Femur (tissue), 1 donor: ENCODE measurements at regions not wholly inside any gene's neighbourhood (a gene's known extent, or its start where the extent isn't known, plus 50 kb on each side); places are given as distances from the start of the nearest gene placed in this dataset.
"Not testable (repeated sequence)": the region's sequence is repeated elsewhere in the genome, so short reads cannot be mapped to it uniquely, and the experiment has no call there.

Source experiments
- DNase-seq: peaks from one replicate; pipeline ENCODE4 v3.0.0-alpha.2; 2017

DNA sequence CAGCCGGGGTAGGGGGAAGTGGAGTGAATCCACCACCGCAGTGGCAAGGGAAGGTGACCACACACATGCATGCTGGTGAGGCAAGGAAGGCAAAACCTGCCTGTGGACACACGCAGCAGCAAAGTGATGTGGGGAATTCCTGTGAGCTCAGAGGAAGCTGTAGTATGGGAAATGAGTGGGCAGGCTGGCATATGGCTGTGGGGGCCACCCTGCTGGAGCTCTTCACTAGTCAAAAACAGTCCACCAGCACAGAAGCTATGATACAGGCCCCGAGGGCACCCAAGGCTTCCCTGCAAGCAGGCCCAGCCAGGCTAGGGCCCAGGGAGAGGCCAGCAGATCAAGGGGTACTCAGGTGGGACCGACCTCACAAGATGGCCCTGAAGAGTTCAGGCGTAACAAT, 239.1 kb downstream of the CHM start:
- DNase-seq = no peak

DNA sequence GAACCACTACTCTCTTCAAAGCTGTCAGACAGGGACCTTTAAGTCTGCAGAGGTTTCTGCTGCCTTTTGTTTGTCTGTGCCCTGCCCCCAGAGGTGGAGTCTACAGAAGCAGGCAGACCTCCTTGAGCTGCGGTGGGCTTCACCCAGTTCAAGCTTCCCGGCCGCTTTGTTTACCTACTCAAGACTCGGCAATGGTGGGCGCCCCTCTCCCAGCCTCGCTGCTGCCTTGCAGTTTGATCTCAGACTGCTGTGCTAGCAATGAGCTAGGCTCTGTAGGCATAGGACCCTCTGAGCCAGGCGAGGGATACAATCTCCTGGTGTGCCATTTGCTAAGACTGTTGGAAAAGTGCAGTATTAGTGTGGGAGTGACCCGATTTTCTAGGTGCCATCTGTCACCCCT, 275.0 kb downstream of the CHM start:
- not testable (repeated sequence) for DNase-seq

DNA sequence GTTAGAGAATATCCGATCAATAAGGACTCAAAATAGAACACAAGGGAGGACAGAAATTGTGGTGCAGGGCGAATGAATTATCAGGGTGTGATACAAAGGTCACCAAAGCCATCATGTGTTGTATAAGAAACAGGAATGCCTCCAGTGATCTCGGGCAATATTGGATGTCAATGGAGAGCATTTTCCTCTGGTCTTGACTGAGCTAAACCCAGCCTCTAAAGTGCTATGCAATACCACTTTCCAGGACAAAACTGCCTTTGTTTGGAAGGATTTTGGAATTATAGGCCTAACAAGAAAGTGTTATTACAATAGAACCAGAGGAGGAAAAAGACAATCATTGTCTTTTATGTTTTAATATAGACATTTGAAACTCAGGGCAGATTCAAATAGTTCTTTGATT, 281.7 kb downstream of the CHM start:
- DNase-seq = no peak

DNA sequence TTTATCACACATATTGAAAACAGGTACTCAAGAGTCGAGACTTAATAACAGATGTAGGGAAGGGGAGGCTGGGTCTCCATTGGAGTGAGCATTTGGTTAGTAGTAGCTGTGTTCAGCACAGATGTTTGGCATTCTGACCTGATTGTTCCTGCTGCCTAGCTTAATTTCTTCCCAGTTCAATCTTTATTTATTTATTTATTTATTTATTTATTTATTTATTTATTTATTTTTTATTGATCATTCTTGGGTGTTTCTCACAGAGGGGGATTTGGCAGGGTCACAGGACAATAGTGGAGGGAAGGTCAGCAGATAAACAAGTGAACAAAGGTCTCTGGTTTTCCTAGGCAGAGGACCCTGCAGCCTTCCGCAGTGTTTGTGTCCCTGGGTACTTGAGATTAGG, 324.3 kb downstream of the CHM start:
- DNase-seq = not testable (repeated sequence)

DNA sequence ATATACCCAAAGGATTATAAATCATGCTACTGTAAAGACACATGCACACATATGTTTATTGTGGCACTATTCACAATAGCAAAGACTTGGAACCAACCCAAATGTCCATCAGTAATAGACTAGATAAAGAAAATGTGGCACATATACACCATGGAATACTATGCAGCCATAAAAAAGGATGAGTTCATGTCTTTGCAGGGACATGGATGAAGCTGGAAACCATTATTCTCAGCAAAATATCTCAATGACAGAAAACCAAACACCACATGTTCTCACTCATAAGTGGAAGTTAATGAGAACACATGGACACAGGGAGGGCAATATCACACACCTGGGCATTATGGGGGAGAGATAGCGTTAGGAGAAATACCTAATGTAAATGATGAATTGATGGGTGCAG, 323.8 kb upstream of the POF1B start:
- not testable (repeated sequence) for DNase-seq

DNA sequence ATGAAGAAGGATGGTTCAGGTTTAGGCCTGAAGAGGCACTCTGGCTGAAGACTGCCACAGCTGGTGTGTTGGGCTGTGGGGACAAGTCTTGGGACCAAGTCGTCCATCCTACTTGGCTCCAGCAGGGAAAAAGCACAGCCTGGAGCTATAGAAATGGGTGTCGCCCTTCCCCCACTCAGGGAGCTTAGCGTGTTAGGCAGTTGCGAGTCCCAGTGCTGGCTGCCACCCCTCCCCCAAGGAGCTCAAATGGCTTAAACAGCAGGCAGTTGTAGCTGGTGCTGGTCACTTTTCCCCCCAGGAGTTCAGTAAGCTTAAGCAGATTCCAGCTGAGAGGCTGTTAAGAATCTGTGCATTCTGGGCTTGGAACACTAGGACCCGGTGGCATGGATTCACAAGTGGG, 319.5 kb upstream of the POF1B start:
- DNase-seq = no peak

DNA sequence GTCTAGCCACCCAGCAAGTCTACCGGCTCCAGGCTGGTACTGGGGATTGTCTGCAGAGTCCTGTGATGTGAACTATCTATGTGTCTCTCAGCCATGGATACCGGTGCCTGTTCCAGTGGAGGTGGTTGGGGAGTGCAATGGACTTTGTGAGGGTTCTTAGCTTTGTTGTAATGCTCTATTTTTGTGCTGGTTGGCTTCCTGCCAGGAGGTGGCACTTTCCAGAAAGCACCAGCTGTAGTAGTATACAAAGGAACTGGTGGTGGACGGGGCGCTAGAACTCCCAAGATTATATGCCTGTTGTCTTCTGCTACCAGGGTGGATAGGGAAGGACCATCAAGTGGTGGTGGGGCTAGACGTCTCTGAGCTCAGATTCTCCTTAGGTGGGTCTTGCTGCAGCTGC, 306.4 kb upstream of the POF1B start:
- no peak for DNase-seq

DNA sequence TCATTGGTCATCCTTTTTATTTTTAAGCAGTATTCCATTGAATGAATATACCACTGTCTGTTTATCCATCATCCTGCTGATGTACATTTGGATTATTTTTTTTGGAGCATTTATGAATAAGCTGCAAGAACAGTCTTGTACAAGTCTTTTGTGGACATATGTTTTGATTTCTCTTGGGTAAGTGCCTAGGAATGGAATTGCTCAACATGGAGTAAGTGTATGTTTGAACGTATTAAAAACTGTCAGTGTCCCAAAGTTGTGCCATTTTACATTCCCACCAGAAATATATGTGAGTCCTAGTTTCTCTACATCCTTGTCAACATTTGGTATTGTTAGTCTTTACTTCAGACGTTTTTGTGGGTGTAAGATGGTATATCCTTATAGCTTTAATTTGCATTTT, 287.0 kb upstream of the POF1B start:
- no peak for DNase-seq

DNA sequence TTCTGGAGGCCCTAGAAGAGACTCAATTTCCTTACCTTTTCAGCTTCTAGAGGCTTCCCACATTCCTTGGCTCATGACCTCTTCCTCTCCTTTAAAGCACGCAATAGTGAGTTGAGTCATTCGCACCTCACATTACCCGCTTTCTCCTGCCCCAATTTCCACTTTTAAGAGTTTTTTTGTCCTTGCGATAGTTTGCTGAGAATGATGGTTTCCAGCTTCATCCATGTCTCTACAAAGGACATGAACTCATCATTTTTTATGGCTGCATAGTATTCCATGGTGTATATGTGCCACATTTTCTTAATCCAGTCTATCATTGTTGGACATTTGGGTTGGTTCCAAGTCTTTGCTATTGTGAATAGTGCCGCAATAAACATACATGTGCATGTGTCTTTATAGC, 284.5 kb upstream of the POF1B start:
- not testable (repeated sequence) for DNase-seq

DNA sequence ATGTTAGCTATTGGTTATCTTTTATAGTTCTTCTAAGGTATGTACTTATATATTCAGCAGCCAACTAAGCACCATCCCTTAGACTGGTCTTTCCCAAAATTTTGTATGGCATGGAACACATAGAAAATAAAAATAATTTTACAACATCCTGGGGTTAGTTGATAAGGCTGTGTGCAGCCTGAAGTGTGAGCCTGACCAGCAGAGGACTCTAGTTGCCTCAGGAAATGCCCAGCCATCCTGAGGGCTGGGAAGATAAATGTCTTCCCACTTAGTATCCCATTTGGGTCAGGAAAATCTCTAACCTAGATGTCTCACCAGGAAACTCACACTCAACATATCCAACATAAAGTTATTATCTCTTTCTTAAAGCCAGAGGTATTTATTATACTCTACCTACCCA, 251.4 kb upstream of the POF1B start:
- DNase-seq = no peak

DNA sequence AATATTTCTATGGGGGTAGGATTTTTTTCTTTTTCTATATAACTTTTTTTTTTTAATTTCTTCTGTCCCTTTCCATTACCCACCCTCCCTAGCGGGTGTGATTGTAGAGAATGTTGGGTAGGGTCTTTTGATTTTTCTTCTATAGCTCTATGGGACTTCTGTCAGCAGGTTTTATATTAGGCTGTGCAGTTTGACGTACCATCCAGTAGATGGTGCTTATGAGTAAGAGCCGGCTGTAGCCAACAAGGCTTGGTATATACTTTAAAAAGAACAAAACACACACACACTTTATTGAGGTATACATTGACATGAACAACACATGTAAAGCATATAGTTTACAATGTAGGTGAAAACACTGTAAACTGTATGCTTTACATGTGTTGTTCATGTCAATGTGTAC, 247.9 kb upstream of the POF1B start:
- no peak for DNase-seq

DNA sequence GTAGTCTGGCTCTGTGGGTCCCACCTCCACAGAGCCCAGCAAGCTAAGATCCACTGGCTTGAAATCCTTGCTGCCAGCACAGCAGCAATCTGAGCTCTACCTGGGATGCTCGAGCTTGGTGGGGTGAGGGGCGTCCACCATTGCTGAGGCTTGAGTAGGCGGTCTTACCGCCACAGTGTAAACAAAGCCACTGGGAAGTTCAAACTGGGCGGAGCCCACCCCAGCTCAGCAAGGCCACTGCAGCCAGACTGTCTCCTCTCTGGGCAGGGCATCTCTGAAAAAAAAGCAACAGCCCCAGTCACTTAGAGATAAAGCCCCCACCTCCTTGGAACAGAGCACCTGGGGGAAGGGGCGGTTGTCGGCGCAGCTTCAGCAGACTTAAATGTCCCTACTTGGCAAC, 243.2 kb upstream of the POF1B start:
- DNase-seq = no peak

DNA sequence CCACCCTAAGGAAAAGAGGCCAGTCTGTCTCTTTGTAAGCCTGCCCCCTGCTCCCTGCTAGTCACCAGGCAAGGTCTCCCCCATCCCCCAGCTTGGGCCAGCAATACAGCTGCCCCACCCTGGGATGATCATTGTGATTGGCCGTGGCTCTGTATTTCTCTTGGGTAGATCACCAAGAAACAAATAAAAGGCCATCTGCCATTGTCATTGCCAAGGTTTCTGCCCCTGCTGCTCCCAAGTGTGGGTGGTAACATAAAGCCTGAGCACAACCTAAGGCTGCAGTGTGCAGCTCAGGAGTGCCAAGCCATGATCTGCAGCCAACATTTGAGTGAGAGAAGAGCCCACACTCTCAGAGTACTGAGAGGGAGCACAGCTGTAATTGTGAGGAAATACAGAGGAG, 241.0 kb upstream of the POF1B start:
- no peak for DNase-seq

DNA sequence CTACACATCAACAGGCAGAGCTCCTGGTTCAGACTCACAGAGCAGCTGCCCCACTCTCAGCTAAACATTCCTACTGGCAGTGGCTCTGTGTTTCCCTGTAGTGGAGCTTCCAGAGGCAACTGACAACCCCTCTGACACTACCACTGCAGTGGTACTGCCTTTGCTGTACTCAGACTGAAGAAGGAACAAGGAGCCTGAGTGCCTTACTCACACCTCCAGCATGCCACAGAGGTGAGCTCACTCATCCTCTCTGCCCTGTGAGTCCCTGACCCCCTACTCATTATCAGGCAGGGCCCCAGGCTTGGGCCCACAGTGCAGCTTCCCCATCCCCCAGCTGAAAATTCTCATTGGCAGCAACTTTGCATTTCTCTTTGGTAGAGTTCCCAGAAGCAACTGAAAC, 240.5 kb upstream of the POF1B start:
- DNase-seq = no peak

DNA sequence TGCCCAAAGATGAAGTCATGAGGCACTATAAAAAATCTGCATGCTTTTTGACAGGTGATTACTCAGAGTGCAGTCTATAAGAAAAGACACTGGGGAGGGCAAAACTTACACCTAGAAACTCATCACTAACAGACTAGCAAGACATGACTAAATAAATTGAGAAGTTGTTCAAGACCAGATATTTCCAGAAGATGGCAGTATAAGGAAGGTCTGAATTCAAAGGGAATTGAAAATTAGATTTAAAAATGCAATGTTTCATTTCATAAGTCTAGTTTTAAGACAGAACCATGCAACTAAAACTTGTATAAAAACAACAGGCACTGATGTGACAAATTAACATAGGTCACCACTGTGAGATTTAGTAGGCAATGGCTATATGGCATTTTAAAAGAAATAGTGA, 232.5 kb upstream of the POF1B start:
- DNase-seq = no peak

DNA sequence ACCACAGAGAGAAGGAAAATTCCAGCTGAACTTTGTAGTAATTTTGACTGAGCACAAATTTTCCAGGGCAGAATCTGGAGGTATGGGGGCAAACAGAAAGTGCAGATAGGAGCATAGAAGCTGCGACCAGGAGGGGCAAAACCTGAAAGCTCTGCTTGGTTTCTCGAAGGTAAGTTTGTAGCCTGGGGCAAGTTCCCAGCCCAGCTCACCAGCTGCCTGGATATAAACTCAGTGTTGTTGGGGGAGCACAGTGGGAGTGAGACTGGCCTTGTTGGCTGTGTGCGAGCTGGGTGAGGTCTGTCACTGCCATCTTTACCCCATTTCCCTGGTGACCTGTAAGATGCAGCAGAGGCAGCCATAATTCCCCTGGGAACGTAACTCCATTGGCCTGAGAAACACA, 213.5 kb upstream of the POF1B start:
- no peak for DNase-seq

DNA sequence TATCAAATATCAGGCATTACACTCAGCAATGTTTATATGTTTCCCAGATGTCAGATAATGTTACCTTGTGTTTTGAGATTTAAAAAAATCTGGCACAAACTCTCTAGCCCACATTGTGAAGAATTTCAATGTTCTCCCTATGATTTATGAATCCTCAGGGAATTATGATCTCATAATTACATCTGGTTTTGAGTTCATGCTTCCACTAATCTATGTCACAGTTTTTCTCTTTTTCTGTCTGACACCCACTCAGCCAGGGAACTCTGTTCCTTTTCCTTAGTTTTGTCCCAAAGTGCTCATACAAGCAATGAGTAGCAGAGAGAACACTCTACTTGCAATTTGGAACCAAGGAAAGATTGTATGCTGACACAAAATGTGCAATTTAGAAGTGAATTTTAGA, 212.1 kb upstream of the POF1B start:
- no peak for DNase-seq

DNA sequence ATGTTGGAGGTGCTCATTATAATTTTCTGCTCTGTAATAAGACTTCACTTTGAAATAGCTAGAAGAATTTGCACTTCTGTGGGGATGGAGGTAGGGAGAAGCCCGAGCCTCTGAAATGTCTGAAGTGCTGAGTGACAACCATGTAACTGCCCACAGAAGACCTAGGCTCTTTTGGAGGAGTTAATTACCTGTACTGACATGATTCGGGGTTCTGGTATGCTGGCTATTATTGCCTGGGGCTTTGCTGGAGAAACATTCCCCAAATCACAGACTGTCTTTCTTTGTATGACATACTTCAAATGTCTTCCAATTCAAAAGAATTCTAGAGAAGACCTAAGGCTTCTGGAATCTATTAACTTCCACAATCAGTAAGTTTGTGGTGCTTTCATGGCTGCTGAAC, 211.2 kb upstream of the POF1B start:
- DNase-seq = no peak

DNA sequence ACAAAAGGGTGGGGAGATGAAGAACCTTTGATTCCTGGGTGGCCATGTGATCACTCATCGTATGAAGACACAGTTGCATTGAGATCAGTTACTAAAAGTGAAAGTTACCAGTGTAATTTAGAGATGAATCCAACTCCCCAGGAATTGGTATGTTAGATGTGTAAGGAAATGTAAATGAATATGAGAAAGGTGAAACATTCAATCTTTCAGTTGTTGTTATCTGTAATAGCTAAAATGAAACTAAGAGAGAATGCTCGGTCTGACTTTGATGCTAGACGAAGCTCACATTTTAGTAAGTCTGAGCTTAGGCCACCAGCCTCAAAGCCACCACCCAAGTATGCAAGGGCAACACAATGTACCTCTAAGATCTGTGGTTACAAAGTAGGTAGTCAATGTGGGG, 194.3 kb upstream of the POF1B start:
- no peak for DNase-seq

DNA sequence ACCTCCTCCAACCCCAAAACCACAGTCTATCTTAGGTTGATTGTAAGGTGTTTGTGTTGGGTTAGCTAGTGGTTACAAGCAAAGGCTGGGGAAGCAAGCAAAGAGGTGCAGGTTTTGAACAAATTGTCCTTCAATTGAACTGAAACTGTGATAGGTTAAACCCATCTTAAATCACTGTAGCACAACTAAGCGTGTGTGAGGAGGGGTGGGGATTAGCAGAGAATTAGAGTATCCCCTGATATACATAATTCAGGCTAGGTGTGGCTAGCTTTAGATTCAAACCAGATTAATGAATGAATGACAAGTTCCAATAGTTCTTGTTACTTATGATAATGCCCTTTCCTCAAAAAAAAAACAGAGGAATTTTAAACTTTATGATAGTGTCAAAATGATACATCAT, 191.0 kb upstream of the POF1B start:
- DNase-seq = no peak

DNA sequence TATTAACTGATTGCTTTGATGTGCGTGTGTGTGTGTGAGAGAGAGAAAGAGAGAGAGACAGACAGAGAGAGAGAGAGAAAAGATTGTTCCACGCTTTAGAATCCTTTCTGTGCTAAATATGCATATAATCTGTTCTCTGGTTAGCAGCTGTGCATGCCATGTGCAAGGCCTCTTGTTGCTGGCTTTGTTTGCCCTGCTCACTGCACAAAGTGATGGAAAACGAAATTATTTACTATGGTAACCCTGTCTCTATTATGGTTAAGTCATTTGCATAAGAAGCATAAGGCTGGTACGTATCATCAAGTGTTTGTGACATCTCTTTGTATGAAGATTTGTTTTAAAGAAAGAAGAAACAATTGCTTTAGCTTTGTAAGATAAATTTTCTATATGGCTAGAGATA, 190.2 kb upstream of the POF1B start:
- DNase-seq = no peak

DNA sequence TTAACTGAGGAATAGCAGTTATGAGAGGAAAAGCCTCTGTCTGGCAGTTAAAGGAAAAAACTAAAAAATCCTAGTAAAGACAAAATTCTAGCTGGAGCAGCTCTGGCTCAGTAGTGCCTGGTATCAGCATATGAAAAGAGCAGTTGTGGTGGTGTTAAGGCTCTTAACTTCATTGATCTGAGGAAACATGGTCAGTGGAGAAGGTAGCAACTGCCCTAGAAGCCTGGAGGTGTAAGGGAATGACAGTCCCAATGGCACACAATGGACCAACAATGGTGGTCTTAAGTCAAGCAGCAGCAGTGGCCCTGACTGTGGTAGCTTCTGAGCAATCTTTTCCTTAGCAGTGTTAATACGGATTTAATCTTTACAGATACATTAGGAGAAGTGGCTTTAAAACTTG, 189.6 kb upstream of the POF1B start:
- no peak for DNase-seq

DNA sequence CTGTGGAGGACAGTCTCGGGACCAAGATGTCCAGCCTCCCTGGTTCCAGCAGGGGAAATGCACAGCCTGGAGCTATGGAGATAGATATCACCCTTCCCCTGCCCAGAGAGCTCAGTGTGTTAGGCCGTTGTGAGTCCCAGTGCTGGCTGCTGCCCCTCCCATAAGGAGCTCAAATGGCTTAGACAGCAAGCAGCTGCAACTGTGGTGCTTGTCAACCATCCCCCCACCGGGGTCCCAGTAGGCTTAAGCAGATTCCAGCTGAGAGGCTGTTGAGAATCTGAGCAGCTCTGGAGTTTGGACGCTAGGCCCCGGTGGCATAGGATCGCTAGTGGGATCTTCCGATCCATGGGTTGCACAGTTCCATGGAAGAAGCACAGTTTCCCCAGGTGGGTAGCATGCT, 181.8 kb upstream of the POF1B start:
- DNase-seq = peak; percentile 38

DNA sequence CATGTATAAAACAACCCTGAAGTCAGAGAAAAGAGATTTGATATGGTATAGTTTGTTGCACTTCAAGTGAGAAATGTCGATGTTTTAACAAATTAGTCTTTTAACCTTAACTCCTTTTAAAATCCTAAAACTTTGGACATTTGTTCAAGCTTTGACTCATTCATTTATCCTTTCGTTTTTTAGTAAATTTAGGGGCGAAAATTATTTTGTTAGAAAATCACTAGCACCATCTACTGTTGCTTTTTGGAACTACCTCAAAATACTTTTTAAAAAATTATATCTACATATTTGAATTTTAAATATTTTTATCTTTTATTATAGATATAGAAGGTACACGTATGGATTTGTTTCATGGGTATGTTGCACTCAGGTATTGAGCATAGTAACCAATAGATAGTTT, 165.1 kb upstream of the POF1B start:
- no peak for DNase-seq

DNA sequence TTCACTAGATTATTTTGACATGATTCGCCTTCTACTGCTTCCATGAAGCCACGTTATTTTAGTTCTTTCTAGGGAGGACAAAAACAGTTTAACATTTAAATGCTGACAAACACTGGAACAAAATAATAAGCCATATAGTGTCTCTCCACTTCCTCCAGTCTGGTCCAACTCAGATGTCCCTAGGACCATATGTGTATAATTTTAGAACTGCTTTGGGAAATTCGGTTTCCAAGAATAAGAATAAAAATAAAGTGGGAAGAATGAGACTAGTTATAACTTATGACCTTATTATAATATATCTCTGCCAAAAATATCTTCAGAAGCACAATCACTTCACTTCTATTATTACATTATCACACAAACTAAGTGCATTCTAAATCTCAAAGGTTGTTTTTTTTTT, 164.4 kb upstream of the POF1B start:
- DNase-seq = no peak

DNA sequence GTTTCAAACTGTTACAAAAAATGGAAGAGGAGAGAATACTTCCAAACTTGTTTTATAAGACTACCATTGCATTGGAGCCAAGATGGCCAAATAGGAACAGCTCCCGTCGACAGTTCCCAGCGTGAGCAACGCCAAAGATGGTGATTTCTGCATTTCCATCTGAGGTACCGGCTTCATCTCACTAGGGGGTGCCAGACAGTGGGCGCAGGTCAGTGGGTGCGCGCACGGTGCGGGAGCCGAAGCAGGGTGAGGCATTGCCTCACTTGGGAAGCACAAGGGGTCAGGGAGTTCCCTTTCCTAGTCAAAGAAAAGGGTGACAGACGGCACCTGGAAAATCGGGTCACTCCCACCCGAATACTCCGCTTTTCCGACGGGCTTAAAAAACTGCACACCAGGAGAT, 149.7 kb upstream of the POF1B start:
- DNase-seq = not testable (repeated sequence)
